ENCODE measurements at regions not wholly inside any gene's neighbourhood (a gene's known extent, or its start where the extent isn't known, plus 50 kb on each side); places are given as distances from the start of the nearest gene placed in this dataset.

GRCh38 chr2:106970471-106971261 lies 84.7 kb upstream of the ST6GAL2 start:
- no peak overlapping the region for H4K5ac ChIP-seq (ENCODE audit: insufficient read length, low read depth, low read length)
- no peaks in the 10 kb centered on the region for H3K4me1 ChIP-seq (ENCODE audit: insufficient read depth, low read length)
- no peak overlapping the region for H2BK12ac ChIP-seq (ENCODE audit: insufficient read length, low read depth, low read length)
- Mint-ChIP-seq H3K36me3 (ENCODE audit: insufficient read depth in 1 of 3, low read depth in 3 of 3) (peaks cover 0 to 2% (median 0%) of the 10 kb centered on the region in 3 experiments; a peak in 2 of 7 replicates), H3K27ac (no peak overlapping the region), H3K27me3 (ENCODE audit: low read depth) (no peaks in the 10 kb centered on the region; the same call in 1 of the 2 replicates), H3K4me1 (peaks cover 0 to 1% of the 10 kb centered on the region in 2 experiments; a peak in 2 of 4 replicates), H3K9me3 (no peaks in the 10 kb centered on the region), H3K4me3 (no peak overlapping the region)
- H3K9me3 ChIP-seq (ENCODE audit: control insufficient read depth, low read depth, low read length), result no peaks in the 10 kb centered on the region
- no peak overlapping the region for H4K91ac ChIP-seq (ENCODE audit: insufficient read length, low read depth, low read length)
- no peak overlapping the region for H2BK5ac ChIP-seq (ENCODE audit: insufficient read length, low read length)
- H2BK20ac ChIP-seq (ENCODE audit: low read depth, low read length, poor library complexity, severe bottlenecking), result no peak overlapping the region
- no peak overlapping the region for H3K9ac ChIP-seq (ENCODE audit: extremely low read depth, insufficient read length, low read length)
- TF ChIP-seq CTCF (conservative IDR thresholded peaks at IDR 0.05), result no peak
- no peak overlapping the region for H3K18ac ChIP-seq (ENCODE audit: insufficient read length, low read depth, low read length)
- no peak overlapping the region for H3T11ph ChIP-seq (ENCODE audit: low read length)
- no peak overlapping the region for H3K27ac ChIP-seq (ENCODE audit: insufficient read length, low read depth, low read length)
- WGBS (ENCODE audit: extremely low coverage, insufficient read length, low lambda C conversion rate), result no CpG with 5 or more reads among the region's 5 CpGs
- no peak overlapping the region for H3K4ac ChIP-seq (ENCODE audit: low read depth, low read length)
- H3K56ac ChIP-seq (ENCODE audit: insufficient read length, low read depth, low read length), result no peak overlapping the region
- no peaks in the 10 kb centered on the region for H3K23me2 ChIP-seq (ENCODE audit: insufficient read length, low read depth, low read length, poor library complexity, severe bottlenecking)
- no peak overlapping the region for H3K14ac ChIP-seq (ENCODE audit: insufficient read depth, low read length)
- no peak overlapping the region for H3K4me2 ChIP-seq (ENCODE audit: insufficient read depth, insufficient read length, low read length)
- no peak overlapping the region for H2BK120ac ChIP-seq (ENCODE audit: low read depth, low read length, poor library complexity, severe bottlenecking)
- H4K20me1 ChIP-seq (ENCODE audit: control insufficient read depth, insufficient read depth, insufficient read length), result no peaks in the 10 kb centered on the region
- no peak overlapping the region for H4K8ac ChIP-seq (replicated peaks; ENCODE audit: insufficient read length, low read depth, low read length)
- no peaks in the 10 kb centered on the region for H3K27me3 ChIP-seq (ENCODE audit: insufficient read depth, low read length)
- DNase-seq, result no peak
- H3K79me1 ChIP-seq (ENCODE audit: insufficient read depth, low read depth, low read length, poor library complexity, severe bottlenecking), result no peaks in the 10 kb centered on the region
- H3K79me2 ChIP-seq (ENCODE audit: insufficient read depth, low read length), result no peaks in the 10 kb centered on the region
- no peak overlapping the region for H2AK5ac ChIP-seq (ENCODE audit: insufficient read length, low read length)
- no peak overlapping the region for H2AFZ ChIP-seq (ENCODE audit: low read length)
- no peak overlapping the region for H3K23ac ChIP-seq (ENCODE audit: insufficient read length, low read depth, low read length)
- H2BK15ac ChIP-seq (ENCODE audit: low read depth, low read length), result no peak overlapping the region

All from H9 (cell line).